ENCODE measurements at regions not wholly inside any gene's neighbourhood (a gene's known extent, or its start where the extent isn't known, plus 50 kb on each side); places are given as distances from the start of the nearest gene placed in this dataset.

DNA sequence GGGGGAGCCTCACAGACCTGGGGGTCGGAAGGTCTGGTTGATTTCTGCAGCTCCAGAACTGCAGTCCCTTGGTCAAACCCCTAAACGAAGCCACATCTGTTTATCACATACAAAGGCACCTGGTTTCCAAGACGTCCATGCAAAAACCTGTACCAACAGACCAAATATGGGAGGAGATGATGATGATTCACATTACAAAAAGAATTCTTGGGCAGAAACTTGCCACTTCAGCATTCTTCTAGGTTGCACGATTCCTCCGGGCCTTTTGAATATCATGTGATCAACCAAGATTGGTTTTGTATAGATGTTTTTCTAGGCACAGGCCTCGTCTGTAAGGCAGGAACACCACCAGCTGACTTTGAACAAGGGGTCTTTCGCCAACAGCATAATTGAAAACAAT is 466.3 kb downstream of the SOX9 start:
- Histone ChIP-seq H3K9me3 (ENCODE audit: insufficient read depth, low read length) (no peaks in the 10 kb centered on the region), H3K4me3 (ENCODE audit: insufficient read depth, low read length, poor library complexity, severe bottlenecking) (no peak overlapping the region), H3K4me2 (ENCODE audit: low read depth, low read length, poor library complexity, severe bottlenecking) (no peak overlapping the region), H2AFZ (ENCODE audit: low read depth, low read length, severe bottlenecking) (no peak overlapping the region), H4K20me1 (ENCODE audit: low read depth, low read length) (no peaks in the 10 kb centered on the region), H3K9me2 (replicated peaks; ENCODE audit: insufficient read depth, low read length) (no peaks in the 10 kb centered on the region), H3K27ac (ENCODE audit: low read depth, low read length) (no peak overlapping the region), H3K79me2 (ENCODE audit: insufficient read depth, low read length) (no peaks in the 10 kb centered on the region), H3K9ac (ENCODE audit: low read length) (no peak overlapping the region), H3F3A (ENCODE audit: insufficient read depth) (no peaks in the 10 kb centered on the region), H3K36me3 (ENCODE audit: low read length) (no peaks in the 10 kb centered on the region), H3K27me3 (ENCODE audit: low read length) (no peaks in the 10 kb centered on the region)
- no peak for TF ChIP-seq EZH2phosphoT487 (conservative IDR thresholded peaks at IDR 0.05; ENCODE audit: low read length)
- TF ChIP-seq, protein P1, sequence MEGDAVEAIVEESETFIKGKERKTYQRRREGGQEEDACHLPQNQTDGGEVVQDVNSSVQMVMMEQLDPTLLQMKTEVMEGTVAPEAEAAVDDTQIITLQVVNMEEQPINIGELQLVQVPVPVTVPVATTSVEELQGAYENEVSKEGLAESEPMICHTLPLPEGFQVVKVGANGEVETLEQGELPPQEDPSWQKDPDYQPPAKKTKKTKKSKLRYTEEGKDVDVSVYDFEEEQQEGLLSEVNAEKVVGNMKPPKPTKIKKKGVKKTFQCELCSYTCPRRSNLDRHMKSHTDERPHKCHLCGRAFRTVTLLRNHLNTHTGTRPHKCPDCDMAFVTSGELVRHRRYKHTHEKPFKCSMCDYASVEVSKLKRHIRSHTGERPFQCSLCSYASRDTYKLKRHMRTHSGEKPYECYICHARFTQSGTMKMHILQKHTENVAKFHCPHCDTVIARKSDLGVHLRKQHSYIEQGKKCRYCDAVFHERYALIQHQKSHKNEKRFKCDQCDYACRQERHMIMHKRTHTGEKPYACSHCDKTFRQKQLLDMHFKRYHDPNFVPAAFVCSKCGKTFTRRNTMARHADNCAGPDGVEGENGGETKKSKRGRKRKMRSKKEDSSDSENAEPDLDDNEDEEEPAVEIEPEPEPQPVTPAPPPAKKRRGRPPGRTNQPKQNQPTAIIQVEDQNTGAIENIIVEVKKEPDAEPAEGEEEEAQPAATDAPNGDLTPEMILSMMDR (IDR thresholded peaks at IDR 0.05; ENCODE audit: insufficient read depth, low read length, poor library complexity, severe bottlenecking): no peak

DNA sequence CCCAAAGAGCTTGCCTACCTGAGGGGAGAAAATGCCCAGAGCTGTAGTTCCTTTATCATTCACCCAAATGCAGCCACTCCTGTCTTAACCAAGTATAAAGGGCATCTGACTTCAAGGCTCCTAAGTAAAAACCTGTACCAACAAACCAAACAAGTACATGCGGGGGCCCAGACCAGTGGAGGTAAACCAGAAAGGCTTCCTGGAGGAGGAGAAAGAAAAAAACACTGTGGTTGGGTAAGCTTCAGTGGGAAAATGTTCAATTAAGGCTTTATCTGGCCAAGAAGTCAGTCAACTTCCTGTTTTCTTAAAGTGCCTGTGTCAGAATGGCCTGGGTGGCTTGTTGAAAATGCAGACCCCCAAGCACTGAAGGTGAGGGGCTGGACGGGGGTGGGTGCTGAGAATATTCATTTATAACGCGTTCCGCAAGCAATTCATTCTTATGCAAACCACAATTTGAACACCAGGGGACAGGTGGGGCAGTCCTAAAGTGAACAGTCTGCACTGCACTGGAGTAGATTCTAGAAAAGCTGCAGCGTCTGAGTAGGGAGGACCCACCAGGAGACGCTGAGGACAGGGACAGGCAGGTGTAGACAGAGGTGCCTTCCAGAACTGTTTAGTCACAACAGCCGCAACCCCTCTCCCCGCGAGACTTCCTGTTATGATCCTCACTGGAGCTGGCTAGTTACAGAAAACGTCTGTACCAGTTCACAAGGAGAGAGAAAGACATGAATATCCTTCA is 467.1 kb downstream of the SOX9 start:
- Histone ChIP-seq H3K9me2 (replicated peaks; ENCODE audit: insufficient read depth, low read length) (no peaks in the 10 kb centered on the region), H3K9ac (ENCODE audit: low read length) (no peak overlapping the region), H2AFZ (ENCODE audit: low read depth, low read length, severe bottlenecking) (no peak overlapping the region), H3K9me3 (ENCODE audit: insufficient read depth, low read length) (no peaks in the 10 kb centered on the region), H3K27ac (ENCODE audit: low read depth, low read length) (no peak overlapping the region), H3K79me2 (ENCODE audit: insufficient read depth, low read length) (no peaks in the 10 kb centered on the region), H4K20me1 (ENCODE audit: low read depth, low read length) (no peaks in the 10 kb centered on the region), H3K36me3 (ENCODE audit: low read length) (no peaks in the 10 kb centered on the region), H3K27me3 (ENCODE audit: low read length) (no peaks in the 10 kb centered on the region), H3F3A (ENCODE audit: insufficient read depth) (no peaks in the 10 kb centered on the region), H3K4me3 (ENCODE audit: insufficient read depth, low read length, poor library complexity, severe bottlenecking) (no peak overlapping the region), H3K4me2 (ENCODE audit: low read depth, low read length, poor library complexity, severe bottlenecking) (no peak overlapping the region)
- no peak for TF ChIP-seq EZH2phosphoT487 (conservative IDR thresholded peaks at IDR 0.05; ENCODE audit: low read length)
- TF ChIP-seq, protein P1 (IDR thresholded peaks at IDR 0.05; ENCODE audit: insufficient read depth, low read length, poor library complexity, severe bottlenecking): no peak

DNA sequence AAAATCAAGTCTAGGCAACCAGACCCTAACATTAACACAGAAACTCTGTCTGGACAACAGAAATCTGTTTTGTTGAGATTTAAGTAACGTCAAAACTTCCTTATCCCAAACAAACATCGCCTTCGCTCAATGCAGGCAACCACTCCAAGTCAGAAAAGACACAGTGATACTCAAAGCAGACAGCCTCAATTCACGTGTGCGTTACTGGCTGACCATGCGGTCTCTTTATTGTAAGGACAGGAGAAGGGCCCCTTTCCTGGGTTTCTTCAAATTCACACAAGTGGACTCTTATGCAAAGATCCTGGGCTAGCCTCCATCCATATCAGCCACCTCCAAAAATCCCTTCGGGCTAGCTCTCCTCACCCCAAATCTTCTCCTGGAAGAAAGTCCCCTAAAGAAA is 467.7 kb downstream of the SOX9 start:
- H3K27me3 ChIP-seq (ENCODE audit: low read length): no peaks in the 10 kb centered on the region
- no peaks in the 10 kb centered on the region for H3K9me3 ChIP-seq (ENCODE audit: insufficient read depth, low read length)
- no peak overlapping the region for H2AFZ ChIP-seq (ENCODE audit: low read depth, low read length, severe bottlenecking)
- TF ChIP-seq, protein P1 (IDR thresholded peaks at IDR 0.05; ENCODE audit: insufficient read depth, low read length, poor library complexity, severe bottlenecking): no peak
- no peak for TF ChIP-seq EZH2phosphoT487 (conservative IDR thresholded peaks at IDR 0.05; ENCODE audit: low read length)
- H3K79me2 ChIP-seq (ENCODE audit: insufficient read depth, low read length): no peaks in the 10 kb centered on the region
- H4K20me1 ChIP-seq (ENCODE audit: low read depth, low read length): no peaks in the 10 kb centered on the region
- H3K4me2 ChIP-seq (ENCODE audit: low read depth, low read length, poor library complexity, severe bottlenecking): no peak overlapping the region
- H3K4me3 ChIP-seq (ENCODE audit: insufficient read depth, low read length, poor library complexity, severe bottlenecking): no peak overlapping the region
- H3K27ac ChIP-seq (ENCODE audit: low read depth, low read length): no peak overlapping the region
- H3F3A ChIP-seq (ENCODE audit: insufficient read depth): no peaks in the 10 kb centered on the region
- H3K9me2 ChIP-seq (replicated peaks; ENCODE audit: insufficient read depth, low read length): no peaks in the 10 kb centered on the region
- H3K36me3 ChIP-seq (ENCODE audit: low read length): no peaks in the 10 kb centered on the region
- H3K9ac ChIP-seq (ENCODE audit: low read length): no peak overlapping the region
